CD4-positive, alpha-beta T cell (primary cell): ENCODE measurements at regions not wholly inside any gene's neighbourhood (a gene's known extent, or its start where the extent isn't known, plus 50 kb on each side); places are given as distances from the start of the nearest gene placed in this dataset.

Experiments used
- ATAC-seq: fragments of 200-7000 bp; cut with Tn5 transposase; one replicate; pipeline ENCODE4 v1.10.0; 2022; ENCODE audit warnings: mild to moderate bottlenecking; ENCODE audit not compliant: poor library complexity
- CTCF ChIA-PET: fragments of 350-600 bp; sonication (Branson Sonifier 250); formaldehyde crosslinking; loops from one replicate; lab custom pipeline; 2021; ENCODE audit warnings: antibody characterized with exemption, inconsistent platforms; lab: Charles Lee
- POLR2A ChIA-PET: fragments of 350-600 bp; sonication (Branson Sonifier 250); formaldehyde crosslinking; loops from one replicate; lab custom pipeline; 2021; ENCODE audit warnings: antibody characterized with exemption, inconsistent platforms; lab: Charles Lee
- DNase-seq, 14 experiments: peaks; one replicate each; pipeline ENCODE4 v3.0.0-alpha.2; 2013 to 2020; ENCODE audit warnings: mixed read lengths in 2 of 14
- H3K27ac ChIP-seq, 2 donors: one replicate each; pipeline versions ENCODE4 v1.5.1 to v1.7.0; 2013; ENCODE audit warnings: low read length in 2 of 2, low read depth in 1 of 2, mild to moderate bottlenecking in 1 of 2
- H3K27me3 ChIP-seq, 2 experiments: 1 replicate in 1 of 2; 2 replicates in 1 of 2; pipeline versions ENCODE4 v1.6.1 to v1.7.0; 2013; ENCODE audit warnings: low read length in 2 of 2, control low read depth in 1 of 2, mild to moderate bottlenecking in 1 of 2, moderate library complexity in 1 of 2; ENCODE audit not compliant: insufficient read depth in 2 of 2, control insufficient read depth in 1 of 2
- H3K36me3 ChIP-seq: one replicate; pipeline ENCODE4 v1.6.1; 2013; ENCODE audit warnings: low read length, control low read depth; ENCODE audit not compliant: insufficient read depth
- H3K4me1 ChIP-seq: one replicate; pipeline ENCODE4 v1.6.1; 2013; ENCODE audit warnings: low read length, control low read depth; ENCODE audit not compliant: insufficient read depth
- H3K4me3 ChIP-seq: one replicate; pipeline ENCODE4 v1.5.1; 2013; ENCODE audit warnings: mild to moderate bottlenecking, low read length, moderate library complexity
- H3K9me3 ChIP-seq, 2 experiments: 1 replicate in 1 of 2; 2 replicates in 1 of 2; pipeline versions ENCODE4 v1.6.1 to v1.7.0; 2013; ENCODE audit warnings: low read length in 2 of 2, mild to moderate bottlenecking in 2 of 2, control low read depth in 1 of 2, moderate library complexity in 1 of 2; ENCODE audit not compliant: control insufficient read depth in 1 of 2, insufficient read depth in 1 of 2
- H3K27ac Mint-ChIP-seq: one replicate; pipeline ENCODE4 v1.8.0; 2020; ENCODE audit warnings: mixed read lengths
- H3K27me3 Mint-ChIP-seq: one replicate; pipeline ENCODE4 v1.8.0; 2021; ENCODE audit warnings: mixed read lengths
- H3K36me3 Mint-ChIP-seq: one replicate; pipeline ENCODE4 v1.8.0; 2021; ENCODE audit warnings: low read depth, mixed read lengths
- H3K4me1 Mint-ChIP-seq: one replicate; pipeline ENCODE4 v1.8.0; 2021; ENCODE audit warnings: low read depth, mixed read lengths
- H3K4me3 Mint-ChIP-seq: one replicate; pipeline ENCODE4 v1.8.0; 2020; ENCODE audit warnings: mild to moderate bottlenecking, mixed read lengths
- H3K9me3 Mint-ChIP-seq: one replicate; pipeline ENCODE4 v1.8.0; 2020; ENCODE audit warnings: mixed read lengths
- CTCF ChIP-seq: fragments of 200-600 bp; IDR thresholded peaks from one replicate; pipeline ENCODE4 v1.8.0; 2022; ENCODE audit warnings: antibody characterized with exemption, mild to moderate bottlenecking
- intact Hi-C, 2 experiments: fragments of 100-400 bp; cut with DNase I in 1 of 2; cut with micrococcal nuclease in 1 of 2; formaldehyde crosslinking; loops; one replicate each; pipeline versions ENCODE4 v1.15.1 to v1.9.0; 2023 to 2025; cut with DNase I, micrococcal nuclease

GRCh38 chr2:117299451-117299850, 515.0 kb upstream of the DDX18 start:
- ChIA-PET POLR2A (no interaction called here), CTCF (no interaction called here)
- Histone ChIP-seq H3K9me3 (peaks cover 0 to 8% of the 10 kb centered on the region in 2 experiments), H3K4me1 (no peaks in the 10 kb centered on the region), H3K4me3 (no peak overlapping the region), H3K27ac (no peak overlapping the region), H3K27me3 (no peaks in the 10 kb centered on the region), H3K36me3 (no peaks in the 10 kb centered on the region)
- no peaks in the 10 kb centered on the region for H3K27me3 Mint-ChIP-seq
- peaks cover 15% of the 10 kb centered on the region for H3K9me3 Mint-ChIP-seq
- no peak for ATAC-seq
- no peak for DNase-seq
- H3K27ac Mint-ChIP-seq = no peak overlapping the region
- H3K4me3 Mint-ChIP-seq = no peak overlapping the region
- intact Hi-C loops = no loop called here
- no peaks in the 10 kb centered on the region for H3K36me3 Mint-ChIP-seq
- no peaks in the 10 kb centered on the region for H3K4me1 Mint-ChIP-seq
- TF ChIP-seq CTCF = no peak

GRCh38 chr2:117308861-117309770, 505.4 kb upstream of the DDX18 start:
- H3K27me3 Mint-ChIP-seq = no peaks in the 10 kb centered on the region
- Histone ChIP-seq H3K27ac (no peak overlapping the region), H3K4me3 (no peak overlapping the region), H3K36me3 (no peaks in the 10 kb centered on the region), H3K9me3 (peaks cover 7 to 12% of the 10 kb centered on the region in 2 experiments), H3K4me1 (no peaks in the 10 kb centered on the region), H3K27me3 (no peaks in the 10 kb centered on the region)
- H3K36me3 Mint-ChIP-seq = no peaks in the 10 kb centered on the region
- no peaks in the 10 kb centered on the region for H3K4me1 Mint-ChIP-seq
- no peak for ATAC-seq
- peaks cover 6% of the 10 kb centered on the region for H3K9me3 Mint-ChIP-seq
- no peak for DNase-seq
- ChIA-PET POLR2A (no interaction called here), CTCF (no interaction called here)
- TF ChIP-seq CTCF = no peak
- intact Hi-C loops = no loop called here
- no peak overlapping the region for H3K4me3 Mint-ChIP-seq
- no peak overlapping the region for H3K27ac Mint-ChIP-seq

GRCh38 chr2:117321816-117322215, 492.7 kb upstream of the DDX18 start:
- ChIA-PET POLR2A (no interaction called here), CTCF (no interaction called here)
- Histone ChIP-seq H3K27ac (no peak overlapping the region), H3K4me3 (no peak overlapping the region), H3K27me3 (no peaks in the 10 kb centered on the region), H3K9me3 (peaks cover 0 to 3% of the 10 kb centered on the region in 2 experiments), H3K4me1 (no peaks in the 10 kb centered on the region), H3K36me3 (no peaks in the 10 kb centered on the region)
- TF ChIP-seq CTCF = no peak
- Mint-ChIP-seq H3K27ac (no peak overlapping the region), H3K36me3 (no peaks in the 10 kb centered on the region), H3K27me3 (no peaks in the 10 kb centered on the region), H3K4me3 (no peak overlapping the region), H3K9me3 (peaks cover 7% of the 10 kb centered on the region), H3K4me1 (no peaks in the 10 kb centered on the region)
- intact Hi-C loops = no loop called here
- ATAC-seq (no peak), DNase-seq (no peak)
